ENCODE measurements at regions not wholly inside any gene's neighbourhood (a gene's known extent, or its start where the extent isn't known, plus 50 kb on each side); places are given as distances from the start of the nearest gene placed in this dataset.

GRCh38 chr5:158270996-158271554 is 412.1 kb upstream of the CLINT1 start:
- no peaks in the 10 kb centered on the region for H3K27me3 Mint-ChIP-seq (ENCODE audit: low read depth)
- H3K27ac Mint-ChIP-seq (ENCODE audit: unreplicated experiment): no peak overlapping the region
- H3K4me3 Mint-ChIP-seq (ENCODE audit: unreplicated experiment): no peak overlapping the region
- H3K9me3 Mint-ChIP-seq (ENCODE audit: low read depth): peaks cover 9% of the 10 kb centered on the region
- H3K4me1 Mint-ChIP-seq (ENCODE audit: low read depth): no peaks in the 10 kb centered on the region
- TF ChIP-seq CTCF (IDR thresholded peaks at IDR 0.05): no peak
- H3K36me3 Mint-ChIP-seq (ENCODE audit: low read depth): no peaks in the 10 kb centered on the region
- no peak for DNase-seq (ENCODE audit: low spot score)

GRCh38 chr5:158268286-158268685 is 409.3 kb upstream of the CLINT1 start:
- Mint-ChIP-seq H3K4me1 (ENCODE audit: low read depth) (peaks cover 3% of the 10 kb centered on the region), H3K4me3 (ENCODE audit: unreplicated experiment) (no peak overlapping the region), H3K27me3 (ENCODE audit: low read depth) (no peaks in the 10 kb centered on the region), H3K9me3 (ENCODE audit: low read depth) (peaks cover 9% of the 10 kb centered on the region), H3K27ac (ENCODE audit: unreplicated experiment) (no peak overlapping the region), H3K36me3 (ENCODE audit: low read depth) (no peaks in the 10 kb centered on the region)
- TF ChIP-seq CTCF (IDR thresholded peaks at IDR 0.05): no peak
- DNase-seq (ENCODE audit: low spot score): no peak

GRCh38 chr5:158267228-158267627 is 408.3 kb upstream of the CLINT1 start:
- H3K4me1 Mint-ChIP-seq (ENCODE audit: low read depth): peaks cover 3% of the 10 kb centered on the region
- DNase-seq (ENCODE audit: low spot score): no peak
- H3K27ac Mint-ChIP-seq (ENCODE audit: unreplicated experiment): no peak overlapping the region
- no peak for TF ChIP-seq CTCF (IDR thresholded peaks at IDR 0.05)
- H3K27me3 Mint-ChIP-seq (ENCODE audit: low read depth): no peaks in the 10 kb centered on the region
- H3K36me3 Mint-ChIP-seq (ENCODE audit: low read depth): no peaks in the 10 kb centered on the region
- H3K9me3 Mint-ChIP-seq (ENCODE audit: low read depth): peaks cover 9% of the 10 kb centered on the region
- no peak overlapping the region for H3K4me3 Mint-ChIP-seq (ENCODE audit: unreplicated experiment)

GRCh38 chr5:158265931-158266700 is 407.2 kb upstream of the CLINT1 start:
- Mint-ChIP-seq H3K9me3 (ENCODE audit: low read depth) (peaks cover 9% of the 10 kb centered on the region), H3K27ac (ENCODE audit: unreplicated experiment) (no peak overlapping the region), H3K4me1 (ENCODE audit: low read depth) (peaks cover 3% of the 10 kb centered on the region), H3K4me3 (ENCODE audit: unreplicated experiment) (no peak overlapping the region), H3K27me3 (ENCODE audit: low read depth) (peaks cover 2% of the 10 kb centered on the region), H3K36me3 (ENCODE audit: low read depth) (no peaks in the 10 kb centered on the region)
- no peak for DNase-seq (ENCODE audit: low spot score)
- TF ChIP-seq CTCF (IDR thresholded peaks at IDR 0.05): no peak

GRCh38 chr5:158265346-158265745 is 406.4 kb upstream of the CLINT1 start:
- Mint-ChIP-seq H3K27ac (ENCODE audit: unreplicated experiment) (no peak overlapping the region), H3K4me3 (ENCODE audit: unreplicated experiment) (no peak overlapping the region)

More at GRCh38 chr5:158265346-158265745, 406.4 kb upstream of the CLINT1 start:
- Mint-ChIP-seq H3K36me3 (ENCODE audit: low read depth) (no peaks in the 10 kb centered on the region), H3K27me3 (ENCODE audit: low read depth) (peaks cover 2% of the 10 kb centered on the region), H3K9me3 (ENCODE audit: low read depth) (peaks cover 9% of the 10 kb centered on the region), H3K4me1 (ENCODE audit: low read depth) (peaks cover 3% of the 10 kb centered on the region)
- TF ChIP-seq CTCF (IDR thresholded peaks at IDR 0.05): no peak
- no peak for DNase-seq (ENCODE audit: low spot score)
